ENCODE measurements at regions not wholly inside any gene's neighbourhood (a gene's known extent, or its start where the extent isn't known, plus 50 kb on each side); places are given as distances from the start of the nearest gene placed in this dataset.
"Not testable (repeated sequence)": the region's sequence is repeated elsewhere in the genome, so short reads cannot be mapped to it uniquely, and the experiment has no call there.

DNA sequence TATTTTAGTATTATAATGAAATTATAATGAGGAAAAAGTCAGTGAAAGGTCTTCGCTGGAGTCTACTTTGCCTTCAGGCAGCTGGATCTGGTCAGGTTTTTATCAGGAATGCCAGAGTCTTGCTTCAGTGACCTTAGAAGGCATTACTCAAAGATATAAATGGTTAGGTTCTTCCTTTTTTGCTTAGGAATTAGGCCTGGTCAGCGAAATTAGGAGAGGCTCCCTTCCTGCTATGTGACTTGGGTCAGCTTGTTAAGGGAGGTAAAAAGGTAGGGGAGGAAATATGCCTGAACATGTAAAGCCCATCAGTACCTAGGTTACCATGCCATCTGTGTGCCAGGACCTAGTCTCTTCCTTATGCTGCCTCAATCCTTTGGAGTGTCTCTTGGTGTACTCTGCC lies 115.1 kb downstream of the OTOR start:
- no peak for DNase-seq (ENCODE audit: low read depth)

DNA sequence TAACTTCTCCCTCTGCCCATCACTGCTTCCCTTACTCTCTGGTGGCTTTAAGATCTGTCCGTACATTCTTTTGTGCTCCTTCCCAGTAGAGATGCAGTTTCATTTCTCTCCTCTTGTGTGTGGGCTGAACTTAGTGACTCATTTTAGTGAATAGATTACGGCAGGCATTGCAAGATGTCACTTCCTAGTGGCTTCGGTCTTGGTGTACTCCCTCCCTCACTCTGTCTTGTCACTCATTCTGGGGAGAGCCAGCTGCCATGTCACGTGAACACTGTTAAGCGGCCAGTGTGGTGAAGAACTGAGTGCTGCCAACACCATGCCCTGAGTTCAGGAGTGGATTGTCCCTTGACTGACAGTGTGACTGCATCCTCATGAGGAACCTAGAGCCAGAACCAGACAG lies 115.9 kb downstream of the OTOR start:
- DNase-seq (ENCODE audit: low read depth) = no peak

- no peak for DNase-seq (ENCODE audit: low read depth)
Measured at GRCh38 chr20:16864963-16865362, 116.8 kb downstream of the OTOR start.

GRCh38 chr20:16865406-16865805 lies 117.2 kb downstream of the OTOR start:
- DNase-seq (ENCODE audit: low read depth) = no peak

- not testable (repeated sequence) for DNase-seq (ENCODE audit: low read depth)
Measured at GRCh38 chr20:16873124-16873523, 125.0 kb downstream of the OTOR start.

- DNase-seq (ENCODE audit: low read depth) = no peak
Measured at GRCh38 chr20:16877053-16877554, 128.9 kb downstream of the OTOR start.

DNA sequence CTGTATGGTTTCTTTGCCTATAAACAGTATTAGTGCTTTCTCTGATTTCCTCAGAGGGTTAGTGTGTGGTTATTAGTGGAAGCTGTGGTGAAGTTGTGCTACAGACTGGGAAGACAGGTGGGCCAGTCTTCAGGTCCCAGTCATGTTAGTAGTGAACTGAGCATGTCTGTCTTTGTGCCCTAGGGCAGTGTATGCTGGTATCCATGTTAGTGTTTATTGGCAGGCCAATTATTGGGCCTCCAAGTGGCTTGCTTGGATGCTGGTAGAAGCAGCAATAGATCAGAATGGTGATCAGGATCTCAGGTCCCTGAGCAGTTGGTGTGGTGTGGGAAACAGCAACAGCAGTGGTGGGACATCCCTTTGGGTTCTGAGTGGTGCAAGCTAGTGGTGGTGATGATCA lies 137.6 kb downstream of the OTOR start:
- no peak for DNase-seq (ENCODE audit: low read depth)

DNA sequence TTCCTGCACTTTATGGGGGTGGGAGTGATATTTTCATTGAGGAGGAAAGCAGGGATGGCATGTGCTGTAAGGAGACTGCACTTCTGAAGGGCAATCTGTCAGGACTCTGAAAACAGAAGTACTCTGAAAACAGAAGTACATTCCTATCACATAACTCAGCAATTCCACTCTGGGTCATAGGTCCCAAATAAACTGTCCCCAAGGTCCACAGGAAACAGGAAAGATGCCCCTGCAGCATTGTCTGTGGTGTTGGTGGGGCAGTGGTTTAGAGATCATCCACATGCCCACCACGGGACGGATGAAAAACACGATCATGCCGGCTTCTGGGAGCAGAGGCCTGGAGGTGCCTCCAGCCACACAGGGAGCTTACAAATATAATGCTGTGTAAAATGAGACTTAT lies 150.3 kb downstream of the OTOR start:
- no peak for DNase-seq (ENCODE audit: low read depth)

- no peak for DNase-seq (ENCODE audit: low read depth)
Measured at GRCh38 chr20:16902662-16903061, 154.5 kb downstream of the OTOR start.

DNA sequence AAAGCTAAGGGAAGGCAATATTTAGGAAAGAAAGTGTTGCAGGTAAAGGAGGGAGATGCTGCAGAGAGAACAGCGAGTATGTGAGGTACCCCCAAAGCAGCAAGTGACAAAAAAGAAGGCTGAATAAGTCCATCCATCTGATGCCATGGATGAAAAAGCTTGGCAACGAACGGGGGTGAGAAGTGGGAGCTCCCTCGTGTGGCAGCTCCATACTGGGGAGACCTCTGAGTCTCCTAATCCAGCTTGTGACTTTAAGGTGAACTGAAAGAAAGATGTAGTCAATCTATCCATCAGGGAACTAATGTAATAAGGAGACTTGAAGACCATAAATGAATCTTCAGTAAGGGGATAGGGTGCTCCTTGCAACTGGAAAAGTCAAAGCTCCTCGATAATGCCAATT lies 156.6 kb downstream of the OTOR start:
- no peak for DNase-seq (ENCODE audit: low read depth)

DNA sequence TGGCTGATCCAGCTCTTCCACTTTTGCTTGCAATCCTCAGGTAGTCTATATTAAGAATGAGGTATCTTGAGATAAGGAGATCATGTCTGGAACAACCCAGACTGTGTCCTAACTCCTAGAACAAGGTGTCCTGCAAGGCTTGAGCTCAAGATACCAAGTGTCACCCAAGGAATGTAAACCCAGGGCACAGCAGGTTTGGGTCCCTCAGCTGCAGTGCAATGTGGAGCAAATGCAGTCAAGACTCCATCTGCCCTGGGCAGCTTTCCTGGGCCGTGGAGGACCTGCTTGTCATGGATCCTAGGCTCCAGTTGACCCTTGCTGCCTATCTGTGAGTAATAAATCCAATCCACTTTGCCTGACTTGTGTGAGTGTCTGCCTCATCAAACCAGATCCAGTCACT lies 166.1 kb downstream of the OTOR start:
- no peak for DNase-seq (ENCODE audit: low read depth)

GRCh38 chr20:16916165-16916564 lies 168.0 kb downstream of the OTOR start:
- no peak for DNase-seq (ENCODE audit: low read depth)

DNA sequence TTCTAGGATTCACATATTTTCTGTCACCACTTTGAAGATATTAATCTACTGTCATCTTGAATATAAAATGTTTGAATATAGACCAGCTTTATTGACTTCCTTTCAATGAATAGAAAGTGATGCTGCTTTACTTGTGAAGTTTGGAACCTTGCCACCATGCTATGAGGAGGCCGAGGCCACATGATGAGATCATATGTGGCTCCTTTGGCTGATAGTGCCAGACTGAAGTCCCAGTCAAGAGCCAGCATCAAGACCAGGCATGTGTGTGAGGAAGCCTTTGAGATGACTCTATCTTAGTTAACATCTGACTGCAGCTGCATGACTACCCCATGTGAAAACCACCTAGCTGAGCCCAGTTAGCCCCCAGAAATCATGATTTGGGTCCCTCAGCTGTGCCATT lies 169.5 kb downstream of the OTOR start:
- no peak for DNase-seq (ENCODE audit: low read depth)

DNA sequence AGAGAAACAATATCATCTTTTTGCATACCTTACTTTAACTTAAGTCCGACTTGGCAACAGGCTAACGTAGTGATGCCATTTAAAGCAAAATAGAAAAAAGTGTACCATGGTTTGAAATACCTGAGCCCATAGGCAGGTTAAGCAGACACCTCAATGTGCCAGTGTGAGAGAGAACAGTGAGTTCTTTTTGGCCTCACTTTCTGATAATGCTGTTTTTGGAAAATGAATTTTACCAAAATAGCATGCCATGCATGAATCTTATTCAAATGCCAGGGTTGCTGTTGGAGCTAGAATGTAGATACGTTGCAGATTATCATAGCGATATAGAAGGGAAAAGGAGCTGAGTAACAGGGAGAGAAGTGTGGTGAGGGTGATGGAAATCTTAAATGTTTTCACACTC lies 170.2 kb downstream of the OTOR start:
- no peak for DNase-seq (ENCODE audit: low read depth)

GRCh38 chr20:16919841-16920240 lies 171.7 kb downstream of the OTOR start:
- DNase-seq (ENCODE audit: low read depth) = no peak

DNA sequence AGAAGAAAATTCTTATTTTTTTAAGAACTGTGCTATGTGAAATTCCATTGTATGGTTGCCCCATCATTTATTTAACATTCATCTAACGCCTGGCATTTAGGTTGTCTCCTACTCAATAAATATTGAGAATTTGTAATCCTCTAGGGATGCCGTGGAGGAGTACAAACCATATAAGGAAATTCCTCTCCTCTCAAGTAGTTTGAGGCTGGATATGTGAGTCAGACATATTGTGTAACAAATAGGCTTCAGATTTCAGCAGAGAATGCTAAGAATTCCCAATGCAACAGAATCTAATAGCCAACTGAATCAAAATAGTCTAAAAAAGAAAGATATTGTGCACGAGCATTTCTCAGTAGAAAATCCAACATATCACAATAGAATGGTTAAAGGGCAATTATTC lies 174.7 kb downstream of the OTOR start:
- DNase-seq (ENCODE audit: low read depth) = no peak

DNA sequence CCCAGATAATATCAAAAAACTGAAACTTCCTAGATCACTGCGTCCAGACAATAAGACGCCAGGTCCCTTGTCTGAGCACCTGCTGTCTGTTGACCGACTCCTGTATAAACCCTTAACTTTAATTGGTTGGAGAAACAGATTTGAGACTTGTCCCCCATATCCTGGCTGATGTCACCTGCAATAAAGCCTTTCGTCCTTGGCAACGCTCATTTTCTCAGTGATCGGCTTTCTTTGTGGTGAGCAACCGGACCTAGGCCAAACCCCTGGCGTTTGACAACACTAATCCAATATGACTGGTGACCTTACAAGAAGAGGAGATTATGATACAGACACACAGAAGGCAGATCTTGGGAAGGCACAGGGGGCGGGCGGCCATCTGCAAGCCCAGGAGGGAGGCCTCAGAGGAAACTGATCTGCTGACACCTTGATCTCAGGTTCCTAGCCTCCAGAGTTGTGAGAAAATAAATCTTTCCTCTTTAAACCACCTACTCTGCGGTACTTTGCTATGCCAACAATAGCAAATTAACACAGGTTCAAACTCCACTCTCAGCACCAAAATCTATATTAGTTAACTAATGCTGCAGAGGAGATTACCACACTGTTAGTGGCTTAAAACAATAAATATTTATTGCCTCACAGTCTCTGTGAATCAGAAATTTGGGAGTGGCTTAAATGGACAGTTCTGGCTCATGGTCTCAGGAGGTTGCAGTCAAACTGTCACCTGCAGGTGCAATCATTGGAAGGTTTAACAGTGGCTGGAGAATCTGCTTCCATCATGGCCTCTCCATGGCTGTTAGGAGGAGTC lies 178.7 kb downstream of the OTOR start:
- DNase-seq (ENCODE audit: low read depth) = no peak

DNA sequence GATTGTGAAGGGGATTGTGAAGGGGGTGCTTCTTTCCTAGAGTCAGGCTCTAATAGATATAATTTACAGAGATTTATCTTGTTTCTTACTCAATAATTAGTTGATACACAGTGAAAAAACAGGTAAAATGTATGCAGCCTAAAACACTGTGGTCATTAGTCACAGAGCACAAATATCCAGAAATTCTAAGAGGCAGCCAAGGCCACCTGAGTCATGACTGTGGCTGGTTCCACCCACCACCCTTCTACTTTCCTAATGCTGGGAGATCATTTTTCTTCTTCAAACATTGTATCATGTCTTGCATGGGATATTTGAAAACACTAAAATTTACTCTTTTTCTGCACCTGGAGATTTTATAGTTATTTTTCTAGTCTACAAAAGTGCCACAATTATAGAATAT lies 181.6 kb downstream of the OTOR start:
- DNase-seq (ENCODE audit: low read depth) = no peak

DNA sequence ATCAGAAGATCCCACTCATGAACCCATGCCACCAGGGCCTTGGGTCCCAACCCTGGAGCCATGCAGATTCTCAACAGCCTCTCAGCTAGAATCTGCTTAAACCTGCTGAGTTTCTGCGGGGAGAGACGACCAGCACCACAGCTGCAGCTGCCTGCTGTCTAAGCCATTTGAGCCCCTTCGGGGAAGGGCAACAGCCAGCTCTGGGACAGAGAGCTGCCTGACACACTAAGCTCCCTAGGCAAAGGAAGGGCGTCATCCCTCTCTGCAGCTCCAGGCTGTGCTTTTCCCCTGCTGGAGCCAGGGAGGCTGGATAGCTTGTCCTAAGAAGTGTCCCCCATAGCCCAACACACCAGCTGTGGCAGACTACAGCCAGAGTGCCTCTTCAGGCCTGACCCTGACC lies 182.5 kb downstream of the OTOR start:
- DNase-seq (ENCODE audit: low read depth) = no peak

GRCh38 chr20:16939051-16939450 lies 190.9 kb downstream of the OTOR start:
- no peak for DNase-seq (ENCODE audit: low read depth)

DNA sequence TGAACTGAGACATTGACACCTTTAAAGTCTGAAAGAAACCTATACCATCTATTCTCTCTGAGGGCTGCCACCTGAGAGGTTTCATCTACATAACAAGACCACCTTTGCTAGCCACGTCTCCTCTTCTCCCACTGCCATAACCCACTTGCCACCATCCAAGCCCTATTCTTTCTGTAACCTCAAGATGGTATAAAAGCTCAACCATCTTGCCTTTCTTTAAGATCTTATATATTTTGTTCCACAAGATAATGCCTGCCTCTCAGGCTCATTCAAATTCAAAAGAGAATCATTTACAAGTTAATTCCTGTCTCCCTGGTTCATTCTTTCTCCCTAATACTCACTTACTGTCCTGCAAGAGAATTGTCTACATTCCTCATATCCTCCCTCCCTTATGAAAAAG lies 192.5 kb downstream of the OTOR start:
- no peak for DNase-seq (ENCODE audit: low read depth)

- DNase-seq (ENCODE audit: low read depth) = no peak
Measured at GRCh38 chr20:16942051-16942450, 193.9 kb downstream of the OTOR start.

DNA sequence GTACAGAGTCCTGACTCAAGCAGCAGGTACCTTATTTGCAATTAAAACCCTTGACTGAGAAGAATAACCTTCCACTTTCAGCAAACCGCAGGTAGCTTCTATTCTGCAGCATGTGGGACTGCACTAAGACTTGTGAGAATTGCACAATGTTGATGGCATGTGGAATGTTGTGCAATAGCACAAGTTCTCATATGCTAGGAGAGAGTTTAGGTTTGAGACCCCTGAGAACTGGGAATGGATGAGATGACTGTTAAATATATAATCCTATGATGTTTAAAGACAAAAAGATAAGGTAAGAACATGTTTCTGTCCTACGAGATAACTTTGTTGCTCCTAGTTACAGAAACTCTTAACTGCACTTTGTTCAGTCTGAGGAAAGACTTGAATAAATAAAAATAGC lies 194.6 kb downstream of the OTOR start:
- DNase-seq (ENCODE audit: low read depth) = no peak

- DNase-seq (ENCODE audit: low read depth) = no peak
Measured at GRCh38 chr20:16944745-16945144, 196.6 kb downstream of the OTOR start.
